K562 (cell line): ENCODE measurements at regions not wholly inside any gene's neighbourhood (a gene's known extent, or its start where the extent isn't known, plus 50 kb on each side); places are given as distances from the start of the nearest gene placed in this dataset.

Experiments used
- ATAC-seq: fragments of 200-7000 bp; cut with Tn5 transposase; 3 replicates; pipeline ENCODE4 v1.9.1; 2020; ENCODE audit warnings: moderate library complexity
- BruUV-seq: library from RNA; stranded (reverse); fragments of 400-500 nt; replicated peaks from 2 replicates; lab custom pipeline; 2021; lab: Mats Ljungman, UMichigan
- CTCF ChIA-PET: fragments of 300-600 bp; formaldehyde crosslinking; extraction: SDS; loops from one replicate; lab custom pipeline; 2021; ENCODE audit warnings: low intra/inter-chr PET ratio; lab: Yijun Ruan, JAX
- POLR2A ChIA-PET: fragments of 300-600, 350-650 bp; sonication (Branson Sonifier 250); formaldehyde crosslinking; extraction: SDS; loops from one replicate; lab custom pipeline; 2021; ENCODE audit warnings: antibody characterized with exemption, inconsistent platforms; lab: Yijun Ruan, JAX
- DNase-seq, 4 experiments: peaks; one replicate each; pipeline versions ENCODE4 v3.0.0 to v3.0.0-alpha.2; 2011 to 2018; ENCODE audit warnings: low spot score in 3 of 4, mixed read lengths in 3 of 4; ENCODE audit errors: extremely low read depth in 1 of 4
- FAIRE-seq: peaks from 2 replicates; lab custom pipeline; 2011; peaks lifted over from hg19 to GRCh38; lab: Jason Lieb, UNC
- H2AFZ ChIP-seq: 2 replicates; pipeline ENCODE4 v1.6.0; 2011; ENCODE audit warnings: low read depth, low read length, control low read depth, inconsistent platforms
- H3K27ac ChIP-seq: fragments of 200-600 bp; 3 replicates; pipeline ENCODE4 v1.8.0; 2011; ENCODE audit warnings: low read depth, mild to moderate bottlenecking, control low read depth, inconsistent platforms, low read length, moderate library complexity, mixed read lengths; ENCODE audit errors: extremely low read depth
- H3K27me3 ChIP-seq, 2 experiments: fragments of 300-600 bp in 1 of 2; 2 replicates in 1 of 2; 3 replicates in 1 of 2; pipeline versions ENCODE4 v1.6.0 to v1.8.0; 2011; ENCODE audit warnings: inconsistent platforms in 2 of 2, low read length in 2 of 2, mild to moderate bottlenecking in 1 of 2, mixed read lengths in 1 of 2, moderate library complexity in 1 of 2; ENCODE audit not compliant: control insufficient read depth in 2 of 2, insufficient read depth in 2 of 2
- H3K36me3 ChIP-seq: fragments of 300-600 bp; 3 replicates; pipeline ENCODE4 v1.8.0; 2011; ENCODE audit warnings: mild to moderate bottlenecking, low read length, inconsistent platforms; ENCODE audit not compliant: control insufficient read depth, insufficient read depth
- H3K4me1 ChIP-seq, 2 experiments: fragments of 200-600 bp in 1 of 2; replicated peaks in 1 of 2; 2 replicates in 1 of 2; 3 replicates in 1 of 2; pipeline versions ENCODE4 v1.5.1 to v1.8.0; 2011; ENCODE audit warnings: inconsistent platforms in 2 of 2, low read length in 2 of 2, mild to moderate bottlenecking in 1 of 2, mixed read lengths in 1 of 2, moderate library complexity in 1 of 2; ENCODE audit not compliant: control insufficient read depth in 2 of 2, insufficient read depth in 2 of 2
- H3K4me2 ChIP-seq: 2 replicates; pipeline ENCODE4 v1.6.1; 2011; ENCODE audit warnings: low read length, control low read depth, inconsistent platforms, mixed read lengths; ENCODE audit not compliant: insufficient read depth
- H3K4me3 ChIP-seq: fragments of 200-600 bp; sonication (generic), shearing (Covaris generic); 2 replicates; pipeline ENCODE4 v1.5.1; 2016; ENCODE audit warnings: control low read depth, inconsistent platforms
- H3K79me2 ChIP-seq: fragments of 200-600 bp; 3 replicates; pipeline ENCODE4 v1.8.0; 2011; ENCODE audit warnings: low read length, inconsistent platforms; ENCODE audit not compliant: control insufficient read depth, insufficient read depth
- H3K9ac ChIP-seq, 2 experiments: 2 replicates each; pipeline versions ENCODE4 v1.6.0 to v1.6.1; 2011; ENCODE audit warnings: low read depth in 2 of 2, low read length in 2 of 2, control low read depth in 1 of 2, inconsistent platforms in 1 of 2, mild to moderate bottlenecking in 1 of 2, mixed read lengths in 1 of 2; ENCODE audit not compliant: insufficient read depth in 1 of 2
- H3K9me1 ChIP-seq: one replicate; pipeline ENCODE4 v1.6.0; 2011; ENCODE audit warnings: inconsistent platforms, mild to moderate bottlenecking, low read length, moderate library complexity; ENCODE audit not compliant: control insufficient read depth, insufficient read depth
- H3K9me3 ChIP-seq: replicated peaks from 2 replicates; pipeline ENCODE4 v1.5.1; 2011; ENCODE audit warnings: low read depth, low read length, inconsistent platforms; ENCODE audit not compliant: control insufficient read depth, insufficient read depth
- H4K20me1 ChIP-seq: replicated peaks from 2 replicates; pipeline ENCODE4 v1.6.1; 2011; ENCODE audit warnings: low read length, inconsistent platforms, mixed read lengths; ENCODE audit not compliant: control insufficient read depth, insufficient read depth
- NCOR1 ChIP-seq: fragments of 450-650 bp; IDR thresholded peaks from 2 replicates; pipeline ENCODE4 v1.6.1; 2016; ENCODE audit warnings: mild to moderate bottlenecking, moderate library complexity
- PTRF ChIP-seq: fragments of 450-650 bp; IDR thresholded peaks from 2 replicates; pipeline ENCODE4 v1.6.1; 2016; ENCODE audit warnings: mild to moderate bottlenecking, missing genetic modification characterization, missing compliant biosample characterization
- SAFB2 ChIP-seq: fragments of 200-400 bp; formaldehyde crosslinking; IDR thresholded peaks from 2 replicates; pipeline ENCODE4 v1.6.1; 2018; ENCODE audit warnings: borderline replicate concordance, low read length, low read depth, moderate library complexity; ENCODE audit not compliant: severe bottlenecking
- ZBTB17 ChIP-seq: fragments of 450-650 bp; formaldehyde crosslinking; IDR thresholded peaks from 2 replicates; pipeline ENCODE4 v1.4.0; 2020; ENCODE audit warnings: mild to moderate bottlenecking
- ZNF217 ChIP-seq: sonication (generic); formaldehyde crosslinking; IDR thresholded peaks from 2 replicates; pipeline ENCODE4 v1.8.0; 2022; ENCODE audit warnings: mild to moderate bottlenecking, missing genetic modification reagents
- ZNF239 ChIP-seq: fragments of 250-450 bp; sonication (Bioruptor Pico); IDR thresholded peaks from 2 replicates; pipeline ENCODE4 v1.4.0; 2020; ENCODE audit warnings: mild to moderate bottlenecking
- ZNF79 ChIP-seq: fragments of 250-450 bp; sonication (Bioruptor Pico); IDR thresholded peaks from 2 replicates; pipeline ENCODE4 v1.4.0; 2020; ENCODE audit warnings: low read depth, mild to moderate bottlenecking, moderate library complexity
- WGBS: fragments of 100-300 bp; shearing (Covaris generic); methylation state at CpG from one replicate; pipeline ENCODE4 v1.1.6; 2016; ENCODE audit warnings: low coverage, mixed read lengths; ENCODE audit not compliant: insufficient coverage; ENCODE audit errors: missing lambda C conversion rate; 5-methylcytosine and 5-hydroxymethylcytosine counted together
- in situ Hi-C: fragments of 300-500 bp; cut with MboI; formaldehyde crosslinking; loops from 4 replicates; pipeline ENCODE4 v1.15.0; 2018; ENCODE audit warnings: inconsistent platforms, mixed read lengths
- intact Hi-C: fragments of 100-400 bp; cut with micrococcal nuclease; formaldehyde crosslinking; loops from 2 replicates; pipeline ENCODE4 v1.14.2; 2022
- TF ChIP-seq, protein P1 (sequence below): fragments of 450-650 bp; IDR thresholded peaks from one replicate; pipeline ENCODE4 v1.6.1; 2018; ENCODE audit warnings: mild to moderate bottlenecking, moderate library complexity; ENCODE audit not compliant: partially characterized antibody
- TF ChIP-seq, protein P2 (sequence below): fragments of 150-350 bp; conservative IDR thresholded peaks from 2 replicates; pipeline ENCODE4 v1.6.1; 2014; ENCODE audit warnings: low read length

DNA sequence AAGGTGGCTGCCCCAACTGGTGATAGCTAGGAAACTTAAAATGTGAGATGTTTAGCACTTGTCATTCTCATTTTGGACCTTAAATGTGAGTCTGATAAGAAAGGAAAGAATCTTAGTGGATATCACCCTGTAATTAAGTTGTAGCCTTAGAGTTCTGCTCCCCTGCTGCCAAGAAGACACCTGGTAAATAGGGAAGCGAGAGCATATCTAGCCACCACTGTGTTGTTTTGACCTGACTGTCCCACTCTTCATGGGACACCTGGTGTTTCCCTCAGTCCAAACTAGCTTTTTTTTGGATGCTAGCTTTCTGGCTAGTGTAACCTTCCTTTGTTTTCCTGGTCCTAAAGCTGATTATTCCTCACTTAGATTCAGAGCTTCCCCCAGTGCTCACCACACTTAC is 357.6 kb downstream of the RAD51AP2 start (continued):
- TF ChIP-seq NCOR1 = no peak
- TF ChIP-seq, protein P1, sequence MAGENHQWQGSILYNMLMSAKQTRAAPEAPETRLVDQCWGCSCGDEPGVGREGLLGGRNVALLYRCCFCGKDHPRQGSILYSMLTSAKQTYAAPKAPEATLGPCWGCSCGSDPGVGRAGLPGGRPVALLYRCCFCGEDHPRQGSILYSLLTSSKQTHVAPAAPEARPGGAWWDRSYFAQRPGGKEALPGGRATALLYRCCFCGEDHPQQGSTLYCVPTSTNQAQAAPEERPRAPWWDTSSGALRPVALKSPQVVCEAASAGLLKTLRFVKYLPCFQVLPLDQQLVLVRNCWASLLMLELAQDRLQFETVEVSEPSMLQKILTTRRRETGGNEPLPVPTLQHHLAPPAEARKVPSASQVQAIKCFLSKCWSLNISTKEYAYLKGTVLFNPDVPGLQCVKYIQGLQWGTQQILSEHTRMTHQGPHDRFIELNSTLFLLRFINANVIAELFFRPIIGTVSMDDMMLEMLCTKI = no peak
- no peak for TF ChIP-seq ZNF239 (CRISPR knock-in tag)

- POLR2A ChIA-PET = no interaction called here
- 7% methylated on average over 2 of the region's 2 CpGs for WGBS
- no TSS peak for BruUV-seq
- Histone ChIP-seq H2AFZ (no peak overlapping the region), H3K36me3 (no peaks in the 10 kb centered on the region), H3K9me1 (no peaks in the 10 kb centered on the region), H3K4me3 (no peak overlapping the region), H3K27me3 (peaks cover 4% of the 10 kb centered on the region in 2 experiments), H3K4me1 (no peaks in the 10 kb centered on the region), H3K9ac (no peak overlapping the region), H3K9me3 (no peaks in the 10 kb centered on the region), H3K79me2 (no peaks in the 10 kb centered on the region), H4K20me1 (no peaks in the 10 kb centered on the region), H3K27ac (no peak overlapping the region), H3K4me2 (no peak overlapping the region)
- CTCF ChIA-PET = no interaction called here
- no peak for ATAC-seq
- intact Hi-C loops (no loop called here), in situ Hi-C loops (no loop called here)
- DNase-seq = no peak
- no peak for FAIRE-seq
- TF ChIP-seq ZBTB17 (CRISPR knock-in tag) (no peak), SAFB2 (no peak), ZNF79 (no peak), PTRF (tag) (no peak), ZNF217 (CRISPR knock-in tag) (no peak)
- TF ChIP-seq, protein P2, sequence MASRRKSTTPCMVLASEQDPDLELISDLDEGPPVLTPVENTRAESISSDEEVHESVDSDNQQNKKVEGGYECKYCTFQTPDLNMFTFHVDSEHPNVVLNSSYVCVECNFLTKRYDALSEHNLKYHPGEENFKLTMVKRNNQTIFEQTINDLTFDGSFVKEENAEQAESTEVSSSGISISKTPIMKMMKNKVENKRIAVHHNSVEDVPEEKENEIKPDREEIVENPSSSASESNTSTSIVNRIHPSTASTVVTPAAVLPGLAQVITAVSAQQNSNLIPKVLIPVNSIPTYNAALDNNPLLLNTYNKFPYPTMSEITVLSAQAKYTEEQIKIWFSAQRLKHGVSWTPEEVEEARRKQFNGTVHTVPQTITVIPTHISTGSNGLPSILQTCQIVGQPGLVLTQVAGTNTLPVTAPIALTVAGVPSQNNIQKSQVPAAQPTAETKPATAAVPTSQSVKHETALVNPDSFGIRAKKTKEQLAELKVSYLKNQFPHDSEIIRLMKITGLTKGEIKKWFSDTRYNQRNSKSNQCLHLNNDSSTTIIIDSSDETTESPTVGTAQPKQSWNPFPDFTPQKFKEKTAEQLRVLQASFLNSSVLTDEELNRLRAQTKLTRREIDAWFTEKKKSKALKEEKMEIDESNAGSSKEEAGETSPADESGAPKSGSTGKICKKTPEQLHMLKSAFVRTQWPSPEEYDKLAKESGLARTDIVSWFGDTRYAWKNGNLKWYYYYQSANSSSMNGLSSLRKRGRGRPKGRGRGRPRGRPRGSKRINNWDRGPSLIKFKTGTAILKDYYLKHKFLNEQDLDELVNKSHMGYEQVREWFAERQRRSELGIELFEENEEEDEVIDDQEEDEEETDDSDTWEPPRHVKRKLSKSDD = no peak
Observed at GRCh38 chr2:17156086-17156485, 362.2 kb downstream of the RAD51AP2 start.
